ENCODE measurements at regions not wholly inside any gene's neighbourhood (a gene's known extent, or its start where the extent isn't known, plus 50 kb on each side); places are given as distances from the start of the nearest gene placed in this dataset.

DNA sequence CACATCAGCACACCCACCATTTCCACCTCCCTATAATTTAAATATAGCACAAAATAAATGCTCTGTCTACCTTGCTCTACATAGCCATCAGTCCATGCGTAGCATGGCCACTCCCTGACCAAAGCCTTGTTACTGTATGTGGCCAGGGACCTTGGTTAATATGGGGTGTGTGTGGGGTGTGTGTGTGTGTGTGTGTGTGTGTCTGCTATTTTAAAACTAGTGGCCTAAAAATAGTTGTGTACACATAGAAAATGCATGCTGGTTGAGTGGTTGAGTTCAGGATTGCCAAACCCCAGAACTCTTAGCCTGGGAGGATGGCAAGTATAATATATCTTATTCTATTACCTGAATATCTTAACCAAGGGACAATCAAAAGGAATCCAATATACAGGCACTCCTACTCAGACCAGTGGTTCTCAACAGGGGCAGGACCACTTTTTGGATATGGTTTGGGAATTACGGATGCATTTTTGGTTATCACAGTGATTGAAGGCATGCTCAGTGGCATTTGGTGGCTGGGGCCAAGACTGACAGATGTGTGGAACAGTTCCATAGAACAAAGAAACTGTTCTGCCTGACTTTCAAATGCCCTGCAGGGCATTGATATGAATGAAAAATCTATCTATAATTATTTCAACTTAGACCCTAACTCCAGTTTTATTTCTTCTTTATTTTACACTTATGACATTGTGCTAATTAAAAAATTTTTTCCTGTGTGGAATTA is 72.3 kb upstream of the PSME4 start:
- POLR2A ChIA-PET: no interaction called here
- Histone ChIP-seq H3K4me3 (ENCODE audit: low read depth in 2 of 2, low read length in 2 of 2) (no peak overlapping the region), H3K9me3 (ENCODE audit: control insufficient read depth, insufficient read depth, low read depth, low read length) (peaks cover 7% of the 10 kb centered on the region; the same call in 1 of the 2 replicates), H3K4me1 (ENCODE audit: control insufficient read depth, insufficient read depth, low read length) (peaks cover 13% of the 10 kb centered on the region), H3K36me3 (ENCODE audit: control insufficient read depth, insufficient read depth, low read length) (no peaks in the 10 kb centered on the region), H3K27me3 (ENCODE audit: control insufficient read depth, insufficient read depth, low read length) (no peaks in the 10 kb centered on the region), H3K27ac (ENCODE audit: low read length) (peak overlapping the region; percentile 61)
- no peak for ATAC-seq
- intact Hi-C loops (cut with micrococcal nuclease; ENCODE audit: unreplicated experiment): no loop called here
- BruUV-seq (replicated peaks): no TSS peak
- TF ChIP-seq TCF7L2 (IDR thresholded peaks at IDR 0.05; ENCODE audit: low read depth, low read length): no peak
- TF ChIP-seq, protein P1, sequence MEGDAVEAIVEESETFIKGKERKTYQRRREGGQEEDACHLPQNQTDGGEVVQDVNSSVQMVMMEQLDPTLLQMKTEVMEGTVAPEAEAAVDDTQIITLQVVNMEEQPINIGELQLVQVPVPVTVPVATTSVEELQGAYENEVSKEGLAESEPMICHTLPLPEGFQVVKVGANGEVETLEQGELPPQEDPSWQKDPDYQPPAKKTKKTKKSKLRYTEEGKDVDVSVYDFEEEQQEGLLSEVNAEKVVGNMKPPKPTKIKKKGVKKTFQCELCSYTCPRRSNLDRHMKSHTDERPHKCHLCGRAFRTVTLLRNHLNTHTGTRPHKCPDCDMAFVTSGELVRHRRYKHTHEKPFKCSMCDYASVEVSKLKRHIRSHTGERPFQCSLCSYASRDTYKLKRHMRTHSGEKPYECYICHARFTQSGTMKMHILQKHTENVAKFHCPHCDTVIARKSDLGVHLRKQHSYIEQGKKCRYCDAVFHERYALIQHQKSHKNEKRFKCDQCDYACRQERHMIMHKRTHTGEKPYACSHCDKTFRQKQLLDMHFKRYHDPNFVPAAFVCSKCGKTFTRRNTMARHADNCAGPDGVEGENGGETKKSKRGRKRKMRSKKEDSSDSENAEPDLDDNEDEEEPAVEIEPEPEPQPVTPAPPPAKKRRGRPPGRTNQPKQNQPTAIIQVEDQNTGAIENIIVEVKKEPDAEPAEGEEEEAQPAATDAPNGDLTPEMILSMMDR (IDR thresholded peaks at IDR 0.05): no peak
- TF ChIP-seq SIN3A (IDR thresholded peaks at IDR 0.05; ENCODE audit: borderline replicate concordance, insufficient read depth, low read depth, low read length): no peak
- TF ChIP-seq, protein P2, sequence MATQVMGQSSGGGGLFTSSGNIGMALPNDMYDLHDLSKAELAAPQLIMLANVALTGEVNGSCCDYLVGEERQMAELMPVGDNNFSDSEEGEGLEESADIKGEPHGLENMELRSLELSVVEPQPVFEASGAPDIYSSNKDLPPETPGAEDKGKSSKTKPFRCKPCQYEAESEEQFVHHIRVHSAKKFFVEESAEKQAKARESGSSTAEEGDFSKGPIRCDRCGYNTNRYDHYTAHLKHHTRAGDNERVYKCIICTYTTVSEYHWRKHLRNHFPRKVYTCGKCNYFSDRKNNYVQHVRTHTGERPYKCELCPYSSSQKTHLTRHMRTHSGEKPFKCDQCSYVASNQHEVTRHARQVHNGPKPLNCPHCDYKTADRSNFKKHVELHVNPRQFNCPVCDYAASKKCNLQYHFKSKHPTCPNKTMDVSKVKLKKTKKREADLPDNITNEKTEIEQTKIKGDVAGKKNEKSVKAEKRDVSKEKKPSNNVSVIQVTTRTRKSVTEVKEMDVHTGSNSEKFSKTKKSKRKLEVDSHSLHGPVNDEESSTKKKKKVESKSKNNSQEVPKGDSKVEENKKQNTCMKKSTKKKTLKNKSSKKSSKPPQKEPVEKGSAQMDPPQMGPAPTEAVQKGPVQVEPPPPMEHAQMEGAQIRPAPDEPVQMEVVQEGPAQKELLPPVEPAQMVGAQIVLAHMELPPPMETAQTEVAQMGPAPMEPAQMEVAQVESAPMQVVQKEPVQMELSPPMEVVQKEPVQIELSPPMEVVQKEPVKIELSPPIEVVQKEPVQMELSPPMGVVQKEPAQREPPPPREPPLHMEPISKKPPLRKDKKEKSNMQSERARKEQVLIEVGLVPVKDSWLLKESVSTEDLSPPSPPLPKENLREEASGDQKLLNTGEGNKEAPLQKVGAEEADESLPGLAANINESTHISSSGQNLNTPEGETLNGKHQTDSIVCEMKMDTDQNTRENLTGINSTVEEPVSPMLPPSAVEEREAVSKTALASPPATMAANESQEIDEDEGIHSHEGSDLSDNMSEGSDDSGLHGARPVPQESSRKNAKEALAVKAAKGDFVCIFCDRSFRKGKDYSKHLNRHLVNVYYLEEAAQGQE (IDR thresholded peaks at IDR 0.05; ENCODE audit: insufficient read depth in 1 of 2, low read depth in 2 of 2, low read length in 1 of 2): no peak
- no peak for TF ChIP-seq POLR2AphosphoS5 (IDR thresholded peaks at IDR 0.05; ENCODE audit: low read depth, low read length)
- CTCF ChIA-PET: no interaction called here
- DNase-seq (ENCODE audit: low read depth, low spot score): no peak
- in situ Hi-C loops (cut with HindIII; ENCODE audit: low pct_unique_long_range_greater_than_20kb, low sequenced_read_pairs): no loop called here

DNA sequence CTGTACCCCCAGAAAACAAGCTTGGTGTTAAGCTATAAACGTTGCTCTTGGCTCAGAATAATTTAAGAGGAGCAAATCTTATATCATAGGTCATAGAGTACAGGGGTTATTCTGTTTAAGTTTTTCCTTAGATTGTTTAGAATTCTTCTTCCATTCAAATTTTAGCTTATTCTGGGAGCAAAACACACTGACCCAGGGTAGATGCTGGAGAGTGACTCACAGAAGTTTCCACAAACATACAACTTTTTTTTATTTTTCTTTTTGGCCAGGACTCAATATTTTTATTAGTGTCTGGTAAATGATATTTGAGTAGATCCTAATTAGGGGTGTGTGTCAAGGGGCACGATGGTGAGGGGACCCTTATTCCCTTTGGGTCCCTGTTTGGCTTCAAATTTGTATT is 71.5 kb upstream of the PSME4 start:
- BruUV-seq (replicated peaks): no TSS peak
- Histone ChIP-seq H3K4me3 (ENCODE audit: low read depth in 2 of 2, low read length in 2 of 2) (no peak overlapping the region), H3K27me3 (ENCODE audit: control insufficient read depth, insufficient read depth, low read length) (no peaks in the 10 kb centered on the region), H3K9me3 (ENCODE audit: control insufficient read depth, insufficient read depth, low read depth, low read length) (peaks cover 7% of the 10 kb centered on the region; the same call in 1 of the 2 replicates), H3K4me1 (ENCODE audit: control insufficient read depth, insufficient read depth, low read length) (peaks cover 13% of the 10 kb centered on the region), H3K36me3 (ENCODE audit: control insufficient read depth, insufficient read depth, low read length) (no peaks in the 10 kb centered on the region), H3K27ac (ENCODE audit: low read length) (peak overlapping the region; percentile 41)
- ChIA-PET POLR2A (no interaction called here), CTCF (no interaction called here)
- in situ Hi-C loops (cut with HindIII; ENCODE audit: low pct_unique_long_range_greater_than_20kb, low sequenced_read_pairs): no loop called here
- ATAC-seq (no peak), DNase-seq (ENCODE audit: low read depth, low spot score) (no peak)
- intact Hi-C loops (cut with micrococcal nuclease; ENCODE audit: unreplicated experiment): no loop called here
- no peak for TF ChIP-seq SIN3A (IDR thresholded peaks at IDR 0.05; ENCODE audit: borderline replicate concordance, insufficient read depth, low read depth, low read length)
- TF ChIP-seq, protein P1 (IDR thresholded peaks at IDR 0.05): no peak
- TF ChIP-seq TCF7L2 (IDR thresholded peaks at IDR 0.05; ENCODE audit: low read depth, low read length): no peak
- TF ChIP-seq POLR2AphosphoS5 (IDR thresholded peaks at IDR 0.05; ENCODE audit: low read depth, low read length): no peak
- TF ChIP-seq, protein P2 (IDR thresholded peaks at IDR 0.05; ENCODE audit: insufficient read depth in 1 of 2, low read depth in 2 of 2, low read length in 1 of 2): no peak

All from Panc1 (cell line).